B cell (primary cell): ENCODE measurements at regions not wholly inside any gene's neighbourhood (a gene's known extent, or its start where the extent isn't known, plus 50 kb on each side); places are given as distances from the start of the nearest gene placed in this dataset.

Experiments used
- ATAC-seq: fragments of 200-7000 bp; cut with Tn5 transposase; one replicate; pipeline ENCODE4 v1.10.0; 2021; ENCODE audit warnings: low read depth, mild to moderate bottlenecking, moderate number of reproducible peaks, moderate library complexity
- CTCF ChIA-PET: fragments of 350-600 bp; sonication (Branson Sonifier 250); formaldehyde crosslinking; loops from one replicate; lab custom pipeline; 2021; ENCODE audit warnings: antibody characterized with exemption, inconsistent platforms; lab: Charles Lee
- POLR2A ChIA-PET: fragments of 350-600 bp; sonication (Branson Sonifier 250); formaldehyde crosslinking; loops from one replicate; lab custom pipeline; 2021; ENCODE audit warnings: antibody characterized with exemption; lab: Charles Lee
- DNase-seq: peaks from one replicate; pipeline ENCODE4 v3.0.0; 2013
- H2AFZ ChIP-seq: 2 replicates; pipeline ENCODE4 v1.6.1; 2012; ENCODE audit warnings: mild to moderate bottlenecking, low read depth, low read length; ENCODE audit not compliant: insufficient read depth, poor library complexity, severe bottlenecking
- H3K27ac ChIP-seq, 2 donors: 1 replicate in 1 of 2; 2 replicates in 1 of 2; pipeline ENCODE4 v1.5.1; 2012 to 2013; ENCODE audit warnings: low read length in 2 of 2, mild to moderate bottlenecking in 2 of 2, moderate library complexity in 1 of 2
- H3K27me3 ChIP-seq, 4 experiments: fragments of 200-600 bp in 1 of 4; sonication (generic) in 1 of 4; replicated peaks in 1 of 4; 1 replicate in 2 of 4; 2 replicates in 2 of 4; pipeline versions ENCODE4 v1.6.1 to v1.7.0; 2013 to 2016; ENCODE audit warnings: low read length in 3 of 4, mild to moderate bottlenecking in 2 of 4, mixed read lengths in 1 of 4, moderate library complexity in 1 of 4; ENCODE audit not compliant: insufficient read depth in 4 of 4, control insufficient read depth in 3 of 4; ENCODE audit errors: control extremely low read depth in 1 of 4
- H3K36me3 ChIP-seq, 2 experiments: replicated peaks in 1 of 2; 1 replicate in 1 of 2; 2 replicates in 1 of 2; pipeline versions ENCODE4 v1.6.1 to v1.7.1; 2013; ENCODE audit warnings: low read length in 1 of 2; ENCODE audit not compliant: insufficient read depth in 2 of 2, control insufficient read depth in 1 of 2; ENCODE audit errors: control extremely low read depth in 1 of 2, extremely low read depth in 1 of 2
- H3K4me1 ChIP-seq, 2 donors: fragments of 200-600 bp in 1 of 2; sonication (generic) in 1 of 2; 1 replicate in 1 of 2; 2 replicates in 1 of 2; pipeline versions ENCODE4 v1.5.1 to v1.6.1; 2013 to 2017; ENCODE audit warnings: low read length in 2 of 2; ENCODE audit not compliant: control insufficient read depth in 2 of 2, insufficient read depth in 2 of 2
- H3K4me2 ChIP-seq: replicated peaks from 2 replicates; pipeline ENCODE3; 2012; ENCODE audit warnings: mild to moderate bottlenecking, low read depth, low read length; ENCODE audit not compliant: poor library complexity, severe bottlenecking
- H3K4me3 ChIP-seq, 5 experiments: fragments of 200-600 bp in 1 of 5; sonication (generic) in 1 of 5; 1 replicate in 3 of 5; 2 replicates in 2 of 5; pipeline versions ENCODE4 v1.5.1 to v1.7.0; 2011 to 2016; ENCODE audit warnings: low read length in 4 of 5, mild to moderate bottlenecking in 4 of 5, low read depth in 2 of 5, control low read depth in 1 of 5, moderate library complexity in 1 of 5; ENCODE audit not compliant: insufficient read depth in 1 of 5; ENCODE audit errors: control extremely low read depth in 1 of 5, extremely low read depth in 1 of 5
- H3K79me2 ChIP-seq: fragments of 200-600 bp; sonication (generic); one replicate; pipeline ENCODE4 v1.6.0; 2016; ENCODE audit warnings: low read length; ENCODE audit not compliant: control insufficient read depth, insufficient read depth
- H3K9ac ChIP-seq: fragments of 200-600 bp; sonication (generic); 2 replicates; pipeline ENCODE4 v1.6.1; 2017; ENCODE audit warnings: mild to moderate bottlenecking, low read length, moderate library complexity
- H3K9me3 ChIP-seq, 3 donors: one replicate each; pipeline versions ENCODE4 v1.6.1 to v1.7.1; 2013; ENCODE audit warnings: low read length in 2 of 3; ENCODE audit not compliant: control insufficient read depth in 2 of 3, insufficient read depth in 1 of 3; ENCODE audit errors: control extremely low read depth in 1 of 3
- H4K20me1 ChIP-seq: 2 replicates; pipeline ENCODE4 v1.6.0; 2012; ENCODE audit warnings: mild to moderate bottlenecking, low read length; ENCODE audit not compliant: insufficient read depth, control insufficient read depth, poor library complexity, severe bottlenecking
- H3K27ac Mint-ChIP-seq: one replicate; pipeline ENCODE4 v1.8.0; 2021; ENCODE audit warnings: mixed read lengths
- H3K27me3 Mint-ChIP-seq: one replicate; pipeline ENCODE4 v1.8.0; 2021; ENCODE audit warnings: mixed read lengths
- H3K4me1 Mint-ChIP-seq: one replicate; pipeline ENCODE4 v1.8.0; 2021; ENCODE audit warnings: mixed read lengths
- H3K4me3 Mint-ChIP-seq: one replicate; pipeline ENCODE4 v1.8.0; 2021; ENCODE audit warnings: mixed read lengths
- H3K9me3 Mint-ChIP-seq: one replicate; pipeline ENCODE4 v1.8.0; 2022; ENCODE audit warnings: mixed read lengths; ENCODE audit not compliant: insufficient read depth
- EZH2 ChIP-seq: IDR thresholded peaks from 2 replicates; pipeline ENCODE4 v1.6.1; 2012; ENCODE audit warnings: borderline replicate concordance, low read depth, mild to moderate bottlenecking, moderate library complexity, low read length; ENCODE audit not compliant: insufficient read depth, poor library complexity, severe bottlenecking
- WGBS: methylation state at CpG from one replicate; pipeline ENCODE4 v1.1.5; 2013; ENCODE audit warnings: missing lambda C conversion rate; ENCODE audit not compliant: insufficient coverage; 5-methylcytosine and 5-hydroxymethylcytosine counted together
- intact Hi-C: fragments of 100-400 bp; cut with micrococcal nuclease; formaldehyde crosslinking; loops from one replicate; pipeline ENCODE4 v1.10.0; 2022
- TF ChIP-seq, protein P1 (sequence below): fragments of 200-600 bp; IDR thresholded peaks from one replicate; pipeline ENCODE4 v1.8.0; 2022; ENCODE audit warnings: antibody characterized with exemption, mild to moderate bottlenecking

GRCh38 chr2:180564051-180564450, 416.4 kb upstream of the UBE2E3 start:
- intact Hi-C loops = no loop called here
- H3K27me3 Mint-ChIP-seq = no peaks in the 10 kb centered on the region
- DNase-seq = no peak
- H4K20me1 ChIP-seq = no peaks in the 10 kb centered on the region
- no peaks in the 10 kb centered on the region for H3K9me3 Mint-ChIP-seq
- TF ChIP-seq, protein P1, sequence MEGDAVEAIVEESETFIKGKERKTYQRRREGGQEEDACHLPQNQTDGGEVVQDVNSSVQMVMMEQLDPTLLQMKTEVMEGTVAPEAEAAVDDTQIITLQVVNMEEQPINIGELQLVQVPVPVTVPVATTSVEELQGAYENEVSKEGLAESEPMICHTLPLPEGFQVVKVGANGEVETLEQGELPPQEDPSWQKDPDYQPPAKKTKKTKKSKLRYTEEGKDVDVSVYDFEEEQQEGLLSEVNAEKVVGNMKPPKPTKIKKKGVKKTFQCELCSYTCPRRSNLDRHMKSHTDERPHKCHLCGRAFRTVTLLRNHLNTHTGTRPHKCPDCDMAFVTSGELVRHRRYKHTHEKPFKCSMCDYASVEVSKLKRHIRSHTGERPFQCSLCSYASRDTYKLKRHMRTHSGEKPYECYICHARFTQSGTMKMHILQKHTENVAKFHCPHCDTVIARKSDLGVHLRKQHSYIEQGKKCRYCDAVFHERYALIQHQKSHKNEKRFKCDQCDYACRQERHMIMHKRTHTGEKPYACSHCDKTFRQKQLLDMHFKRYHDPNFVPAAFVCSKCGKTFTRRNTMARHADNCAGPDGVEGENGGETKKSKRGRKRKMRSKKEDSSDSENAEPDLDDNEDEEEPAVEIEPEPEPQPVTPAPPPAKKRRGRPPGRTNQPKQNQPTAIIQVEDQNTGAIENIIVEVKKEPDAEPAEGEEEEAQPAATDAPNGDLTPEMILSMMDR = no peak
- no peak for TF ChIP-seq EZH2
- CTCF ChIA-PET = no interaction called here
- peaks cover 2% of the 10 kb centered on the region for H3K4me1 Mint-ChIP-seq
- no peak overlapping the region for H3K9ac ChIP-seq
- H3K4me2 ChIP-seq = no peak overlapping the region
- H2AFZ ChIP-seq = no peak overlapping the region
- no peak overlapping the region for H3K4me3 ChIP-seq
- no peaks in the 10 kb centered on the region for H3K27me3 ChIP-seq
- POLR2A ChIA-PET = no interaction called here
- H3K27ac ChIP-seq = no peak overlapping the region
- no peaks in the 10 kb centered on the region for H3K4me1 ChIP-seq
- no peaks in the 10 kb centered on the region for H3K79me2 ChIP-seq
- H3K9me3 ChIP-seq = no peaks in the 10 kb centered on the region
- no CpG with 5 or more reads among the region's 2 CpGs for WGBS
- H3K36me3 ChIP-seq = no peaks in the 10 kb centered on the region
- no peak overlapping the region for H3K4me3 Mint-ChIP-seq
- H3K27ac Mint-ChIP-seq = no peak overlapping the region
- no peak for ATAC-seq

DNA sequence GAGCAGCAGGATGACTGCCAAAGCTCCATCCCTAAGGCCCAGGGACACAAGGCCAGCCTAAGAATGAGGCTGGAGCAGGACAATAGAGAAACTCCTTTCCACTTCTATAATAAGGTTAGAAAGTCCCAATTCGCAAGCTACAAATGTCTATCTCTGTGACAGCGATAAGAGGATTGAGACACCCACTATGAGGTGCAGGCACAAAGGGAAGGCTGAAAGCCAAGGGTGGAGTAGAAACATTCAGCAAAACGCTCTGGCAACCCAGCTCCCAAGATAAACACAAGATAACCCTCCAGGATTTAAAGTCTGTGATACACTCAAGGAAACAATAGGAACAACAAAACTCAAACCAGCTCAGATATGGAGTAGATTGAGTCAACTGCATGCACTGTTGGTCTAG, 418.0 kb upstream of the UBE2E3 start:
- peaks cover 2% of the 10 kb centered on the region for H3K4me1 Mint-ChIP-seq
- H3K79me2 ChIP-seq = no peaks in the 10 kb centered on the region
- H3K9me3 Mint-ChIP-seq = no peaks in the 10 kb centered on the region
- H3K36me3 ChIP-seq = no peaks in the 10 kb centered on the region
- H3K4me3 ChIP-seq = no peak overlapping the region
- no peak for DNase-seq
- no peaks in the 10 kb centered on the region for H3K27me3 Mint-ChIP-seq
- no peaks in the 10 kb centered on the region for H3K4me1 ChIP-seq
- H3K4me2 ChIP-seq = no peak overlapping the region
- no peaks in the 10 kb centered on the region for H4K20me1 ChIP-seq
- H3K27ac Mint-ChIP-seq = no peak overlapping the region
- TF ChIP-seq, protein P1 = no peak
- no peak for TF ChIP-seq EZH2
- WGBS = no CpG with 5 or more reads among the region's 3 CpGs
- no peak overlapping the region for H3K4me3 Mint-ChIP-seq
- ChIA-PET POLR2A (no interaction called here), CTCF (no interaction called here)
- H3K9ac ChIP-seq = no peak overlapping the region
- no peaks in the 10 kb centered on the region for H3K9me3 ChIP-seq
- no peak for ATAC-seq
- H2AFZ ChIP-seq = no peak overlapping the region
- H3K27ac ChIP-seq = no peak overlapping the region
- no peaks in the 10 kb centered on the region for H3K27me3 ChIP-seq
- intact Hi-C loops = no loop called here
